ENCODE measurements at regions not wholly inside any gene's neighbourhood (a gene's known extent, or its start where the extent isn't known, plus 50 kb on each side); places are given as distances from the start of the nearest gene placed in this dataset.
"Not testable (repeated sequence)": the region's sequence is repeated elsewhere in the genome, so short reads cannot be mapped to it uniquely, and the experiment has no call there.

DNA sequence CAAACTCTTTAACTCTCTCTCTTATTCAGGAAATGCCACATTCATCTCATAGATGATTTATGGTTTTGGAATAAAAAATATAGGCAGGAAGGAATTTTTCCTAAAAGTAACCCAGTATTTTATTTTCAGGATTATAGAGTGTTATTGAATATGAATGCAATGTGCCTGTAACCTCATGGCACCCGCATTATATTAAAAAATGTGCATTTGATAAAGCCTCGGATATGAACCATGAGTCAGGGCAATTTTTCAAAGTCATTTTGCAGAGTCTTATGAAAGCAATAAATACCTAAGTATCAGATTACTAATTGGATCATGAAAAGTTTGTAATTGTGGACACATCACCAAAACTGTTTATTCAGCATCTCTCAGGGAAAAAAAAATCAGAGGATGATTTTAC, 573.8 kb downstream of the TSN start:
- TF ChIP-seq, protein P1, sequence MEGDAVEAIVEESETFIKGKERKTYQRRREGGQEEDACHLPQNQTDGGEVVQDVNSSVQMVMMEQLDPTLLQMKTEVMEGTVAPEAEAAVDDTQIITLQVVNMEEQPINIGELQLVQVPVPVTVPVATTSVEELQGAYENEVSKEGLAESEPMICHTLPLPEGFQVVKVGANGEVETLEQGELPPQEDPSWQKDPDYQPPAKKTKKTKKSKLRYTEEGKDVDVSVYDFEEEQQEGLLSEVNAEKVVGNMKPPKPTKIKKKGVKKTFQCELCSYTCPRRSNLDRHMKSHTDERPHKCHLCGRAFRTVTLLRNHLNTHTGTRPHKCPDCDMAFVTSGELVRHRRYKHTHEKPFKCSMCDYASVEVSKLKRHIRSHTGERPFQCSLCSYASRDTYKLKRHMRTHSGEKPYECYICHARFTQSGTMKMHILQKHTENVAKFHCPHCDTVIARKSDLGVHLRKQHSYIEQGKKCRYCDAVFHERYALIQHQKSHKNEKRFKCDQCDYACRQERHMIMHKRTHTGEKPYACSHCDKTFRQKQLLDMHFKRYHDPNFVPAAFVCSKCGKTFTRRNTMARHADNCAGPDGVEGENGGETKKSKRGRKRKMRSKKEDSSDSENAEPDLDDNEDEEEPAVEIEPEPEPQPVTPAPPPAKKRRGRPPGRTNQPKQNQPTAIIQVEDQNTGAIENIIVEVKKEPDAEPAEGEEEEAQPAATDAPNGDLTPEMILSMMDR (IDR thresholded peaks at IDR 0.05; ENCODE audit: unreplicated experiment), result no peak
- Mint-ChIP-seq H3K36me3 (ENCODE audit: insufficient read depth) (no peaks in the 10 kb centered on the region), H3K27ac (no peak overlapping the region), H3K27me3 (peaks cover 14% of the 10 kb centered on the region), H3K4me3 (ENCODE audit: low read depth) (no peak overlapping the region), H3K4me1 (ENCODE audit: low read depth) (no peaks in the 10 kb centered on the region), H3K9me3 (ENCODE audit: low read depth) (no peaks in the 10 kb centered on the region)
- no peak for DNase-seq (ENCODE audit: low spot score, unreplicated experiment)

DNA sequence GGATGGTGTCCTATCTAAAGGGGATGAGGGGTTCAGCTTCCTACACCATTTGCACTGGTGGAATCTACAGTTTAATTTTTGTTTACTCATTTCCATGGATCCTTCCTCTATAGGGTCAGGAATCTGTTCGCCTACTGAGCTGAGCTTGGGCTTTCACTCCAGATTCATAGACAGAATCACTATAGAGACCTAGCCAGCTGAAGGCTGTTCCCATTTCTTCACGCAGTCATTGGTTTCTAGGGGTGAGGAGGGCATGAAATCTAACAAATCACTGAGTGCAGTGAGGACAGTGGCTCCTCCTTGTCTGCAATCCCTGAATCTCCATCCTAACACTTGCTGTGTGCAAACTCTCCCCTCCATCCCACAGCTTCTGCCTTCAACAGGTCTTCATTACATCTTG, 578.5 kb downstream of the TSN start:
- H3K9me3 Mint-ChIP-seq (ENCODE audit: low read depth), result no peaks in the 10 kb centered on the region
- no peak overlapping the region for H3K27ac Mint-ChIP-seq
- H3K4me1 Mint-ChIP-seq (ENCODE audit: low read depth), result no peaks in the 10 kb centered on the region
- peaks cover 4% of the 10 kb centered on the region for H3K27me3 Mint-ChIP-seq
- TF ChIP-seq, protein P1 (IDR thresholded peaks at IDR 0.05; ENCODE audit: unreplicated experiment), result no peak
- H3K4me3 Mint-ChIP-seq (ENCODE audit: low read depth), result no peak overlapping the region
- no peak for DNase-seq (ENCODE audit: low spot score, unreplicated experiment)
- H3K36me3 Mint-ChIP-seq (ENCODE audit: insufficient read depth), result no peaks in the 10 kb centered on the region

DNA sequence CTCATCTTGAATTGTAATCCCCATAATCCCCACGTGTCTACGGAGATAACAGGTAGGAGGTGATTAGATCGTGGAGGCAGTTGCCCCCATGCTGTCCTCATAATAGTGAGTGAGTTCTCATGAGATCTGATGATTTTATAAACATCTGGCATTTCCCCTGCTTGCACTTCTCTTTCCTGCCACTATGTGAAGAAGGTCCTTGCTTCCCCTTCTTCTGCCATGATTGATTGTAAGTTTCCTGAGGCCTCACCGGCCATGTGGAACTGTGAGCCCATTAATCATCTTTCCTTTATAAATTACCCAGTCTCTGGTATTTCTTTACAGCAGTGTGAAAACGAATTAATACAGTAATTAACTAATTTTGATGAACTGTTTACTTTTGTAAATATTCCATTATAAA, 582.5 kb downstream of the TSN start:
- Mint-ChIP-seq H3K27ac (no peak overlapping the region), H3K36me3 (ENCODE audit: insufficient read depth) (no peaks in the 10 kb centered on the region), H3K9me3 (ENCODE audit: low read depth) (no peaks in the 10 kb centered on the region), H3K4me3 (ENCODE audit: low read depth) (no peak overlapping the region), H3K4me1 (ENCODE audit: low read depth) (no peaks in the 10 kb centered on the region), H3K27me3 (no peaks in the 10 kb centered on the region)
- TF ChIP-seq, protein P1 (IDR thresholded peaks at IDR 0.05; ENCODE audit: unreplicated experiment), result no peak
- DNase-seq (ENCODE audit: low spot score, unreplicated experiment), result no peak

DNA sequence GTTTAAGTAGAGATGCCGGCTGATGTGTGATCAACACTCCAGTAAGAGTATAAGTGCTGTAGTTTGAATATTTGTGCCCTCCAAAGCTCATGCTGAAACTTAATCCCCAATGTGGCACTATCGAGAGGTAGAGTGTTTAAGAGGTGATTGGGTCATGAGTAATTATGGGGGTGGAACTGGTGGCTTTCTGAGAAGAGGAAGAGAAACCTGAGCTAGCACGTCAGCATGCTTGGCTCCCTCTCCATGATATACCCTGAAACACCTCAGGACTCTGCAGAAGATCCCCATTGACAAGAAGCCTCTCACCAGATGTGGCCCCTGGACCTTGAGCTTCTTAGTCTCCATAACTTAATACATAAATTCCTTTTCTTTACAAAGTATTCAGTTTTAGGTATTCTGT, 584.8 kb downstream of the TSN start:
- Mint-ChIP-seq H3K4me1 (ENCODE audit: low read depth) (no peaks in the 10 kb centered on the region), H3K27ac (no peak overlapping the region), H3K36me3 (ENCODE audit: insufficient read depth) (no peaks in the 10 kb centered on the region), H3K9me3 (ENCODE audit: low read depth) (no peaks in the 10 kb centered on the region), H3K4me3 (ENCODE audit: low read depth) (no peak overlapping the region), H3K27me3 (no peaks in the 10 kb centered on the region)
- TF ChIP-seq, protein P1 (IDR thresholded peaks at IDR 0.05; ENCODE audit: unreplicated experiment), result no peak
- no peak for DNase-seq (ENCODE audit: low spot score, unreplicated experiment)

DNA sequence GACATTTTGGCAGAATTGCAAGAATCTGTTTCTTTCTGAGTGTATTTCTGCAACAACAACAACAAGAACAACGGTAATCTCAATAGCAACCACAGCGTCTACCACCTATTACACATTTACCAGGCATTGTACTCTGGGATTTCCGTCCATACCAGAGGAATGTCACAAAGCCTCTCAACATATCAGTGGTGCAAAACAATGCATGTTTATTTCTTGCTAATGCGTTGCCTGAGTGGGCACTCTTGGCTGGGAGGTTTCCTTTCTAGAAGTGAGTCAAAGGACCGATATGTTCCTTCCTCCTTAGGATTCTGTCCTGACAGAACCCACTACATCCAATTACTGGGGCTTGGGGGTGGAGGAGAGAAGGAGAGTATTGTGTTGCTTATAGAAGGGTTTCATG, 585.6 kb downstream of the TSN start:
- H3K27ac Mint-ChIP-seq, result no peak overlapping the region

DNA sequence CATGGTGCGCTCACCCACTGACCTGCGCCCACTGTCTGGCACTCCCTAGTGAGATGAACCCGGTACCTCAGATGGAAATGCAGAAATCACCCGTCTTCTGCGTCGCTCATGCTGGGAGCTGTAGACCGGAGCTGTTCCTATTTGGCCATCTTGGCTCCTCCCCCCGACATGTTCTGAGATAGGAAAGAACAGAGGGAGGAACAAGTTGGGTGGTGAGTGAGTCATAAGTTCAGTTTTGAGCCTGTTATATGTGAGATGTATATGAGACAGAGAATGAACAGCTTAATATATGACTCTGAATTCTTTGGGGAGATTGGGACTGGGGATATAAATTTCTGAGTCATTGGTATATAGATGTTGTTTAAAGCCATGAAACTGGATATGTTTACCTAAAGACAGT, 596.7 kb downstream of the TSN start:
- not testable (repeated sequence) for H3K4me1 Mint-ChIP-seq (ENCODE audit: low read depth); H3K27me3 Mint-ChIP-seq
- H3K9me3 Mint-ChIP-seq (ENCODE audit: low read depth), result peaks cover 13% of the 10 kb centered on the region

More for the DNA sequence above, 585.6 kb downstream of the TSN start:
- Mint-ChIP-seq H3K9me3 (ENCODE audit: low read depth) (no peaks in the 10 kb centered on the region), H3K4me3 (ENCODE audit: low read depth) (no peak overlapping the region), H3K36me3 (ENCODE audit: insufficient read depth) (no peaks in the 10 kb centered on the region), H3K27me3 (no peaks in the 10 kb centered on the region), H3K4me1 (ENCODE audit: low read depth) (no peaks in the 10 kb centered on the region)
- DNase-seq (ENCODE audit: low spot score, unreplicated experiment), result no peak
- TF ChIP-seq, protein P1 (IDR thresholded peaks at IDR 0.05; ENCODE audit: unreplicated experiment), result no peak

More for the DNA sequence above, 596.7 kb downstream of the TSN start:
- not testable (repeated sequence) for H3K4me3 Mint-ChIP-seq (ENCODE audit: low read depth); DNase-seq (ENCODE audit: low spot score, unreplicated experiment); H3K36me3 Mint-ChIP-seq (ENCODE audit: insufficient read depth); H3K27ac Mint-ChIP-seq
